ENCODE measurements at regions not wholly inside any gene's neighbourhood (a gene's known extent, or its start where the extent isn't known, plus 50 kb on each side); places are given as distances from the start of the nearest gene placed in this dataset.
"Not testable (repeated sequence)": the region's sequence is repeated elsewhere in the genome, so short reads cannot be mapped to it uniquely, and the experiment has no call there.

DNA sequence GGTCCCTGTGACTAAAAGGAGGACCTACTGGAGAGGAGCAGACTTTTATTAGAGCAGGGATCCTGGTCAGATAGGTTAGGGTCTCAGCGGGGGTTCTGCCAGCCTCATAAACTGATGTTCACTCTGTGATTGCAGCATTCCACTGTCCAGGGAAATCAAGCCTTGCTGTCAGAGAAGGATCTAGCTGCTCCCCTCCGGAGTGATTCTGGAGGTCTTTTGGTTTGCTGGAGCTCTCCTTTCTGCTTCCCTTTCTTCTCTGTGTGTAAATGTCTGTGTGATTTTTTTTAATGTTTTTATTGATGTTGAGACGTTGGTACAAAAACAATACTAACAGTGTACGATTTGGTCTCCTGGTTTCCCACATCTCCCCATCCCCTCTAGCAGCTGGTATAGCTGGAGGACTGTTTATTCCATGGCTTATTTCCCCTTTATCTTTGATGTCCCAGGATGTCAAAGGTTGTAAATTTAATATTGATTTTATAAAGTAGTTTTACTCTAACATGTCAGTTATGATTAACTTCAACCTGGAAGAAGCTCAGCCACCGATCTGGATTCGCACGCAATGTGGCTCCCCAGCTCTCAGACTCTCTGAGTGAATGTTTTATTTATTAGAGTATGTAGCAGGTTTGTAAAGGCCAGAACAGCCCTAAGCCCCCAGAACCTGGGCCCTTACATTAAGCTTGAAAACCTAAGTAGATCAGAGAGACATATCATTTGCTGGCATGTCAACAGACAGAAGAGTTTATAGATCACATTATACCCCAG is 202.3 kb upstream of the G2E3 start:
- no peaks in the 10 kb centered on the region for H3K36me3 ChIP-seq (ENCODE audit: insufficient read depth, insufficient read length, low read length)
- H3K27me3 ChIP-seq (ENCODE audit: insufficient read depth, insufficient read length) = no peaks in the 10 kb centered on the region
- H3K9ac ChIP-seq (ENCODE audit: insufficient read length, low read depth) = no peak overlapping the region
- no peak for DNase-seq (ENCODE audit: low read depth, low spot score)
- H3K4me3 ChIP-seq (ENCODE audit: insufficient read length, low read depth) = no peak overlapping the region
- H3K4me1 ChIP-seq (ENCODE audit: insufficient read depth, insufficient read length) = no peaks in the 10 kb centered on the region
- TF ChIP-seq YY1 (IDR thresholded peaks at IDR 0.05; ENCODE audit: insufficient read depth, insufficient read length) (no peak), SUZ12 (IDR thresholded peaks at IDR 0.05; ENCODE audit: extremely low read depth, insufficient read depth, insufficient read length) (no peak), ZNF274 (IDR thresholded peaks at IDR 0.05; ENCODE audit: low read depth, low read length) (no peak)
- no peaks in the 10 kb centered on the region for H3K9me3 ChIP-seq (ENCODE audit: insufficient read depth, low read length)

DNA sequence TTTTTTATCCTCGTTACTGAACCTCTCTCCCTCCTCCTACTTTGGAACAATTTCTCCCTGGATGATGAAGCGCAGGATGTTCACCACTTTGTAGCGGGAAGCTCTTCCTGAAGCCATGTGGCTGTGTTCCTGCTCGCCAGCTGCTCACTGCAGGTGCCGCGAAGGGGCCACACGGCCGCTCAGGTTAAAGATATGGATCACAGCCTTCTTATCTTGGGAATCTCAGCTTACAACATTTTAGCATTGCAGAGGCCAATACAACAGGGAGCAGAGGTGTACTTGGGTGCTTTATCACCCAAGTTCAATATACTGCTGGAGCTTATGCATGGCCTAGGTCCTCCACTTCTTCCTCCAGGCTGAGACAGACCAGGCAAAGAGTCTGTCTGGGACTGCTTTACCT is 201.2 kb upstream of the G2E3 start:
- Histone ChIP-seq H3K9me3 (ENCODE audit: insufficient read depth, low read length) (peaks cover 9% of the 10 kb centered on the region; the same call in 1 of the 2 replicates), H3K4me3 (ENCODE audit: insufficient read length, low read depth) (no peak overlapping the region), H3K27me3 (ENCODE audit: insufficient read depth, insufficient read length) (no peaks in the 10 kb centered on the region), H3K4me1 (ENCODE audit: insufficient read depth, insufficient read length) (no peaks in the 10 kb centered on the region), H3K36me3 (ENCODE audit: insufficient read depth, insufficient read length, low read length) (no peaks in the 10 kb centered on the region), H3K9ac (ENCODE audit: insufficient read length, low read depth) (no peak overlapping the region)
- no peak for DNase-seq (ENCODE audit: low read depth, low spot score)
- TF ChIP-seq ZNF274 (IDR thresholded peaks at IDR 0.05; ENCODE audit: low read depth, low read length) = no peak
- no peak for TF ChIP-seq YY1 (IDR thresholded peaks at IDR 0.05; ENCODE audit: insufficient read depth, insufficient read length)
- no peak for TF ChIP-seq SUZ12 (IDR thresholded peaks at IDR 0.05; ENCODE audit: extremely low read depth, insufficient read depth, insufficient read length)

DNA sequence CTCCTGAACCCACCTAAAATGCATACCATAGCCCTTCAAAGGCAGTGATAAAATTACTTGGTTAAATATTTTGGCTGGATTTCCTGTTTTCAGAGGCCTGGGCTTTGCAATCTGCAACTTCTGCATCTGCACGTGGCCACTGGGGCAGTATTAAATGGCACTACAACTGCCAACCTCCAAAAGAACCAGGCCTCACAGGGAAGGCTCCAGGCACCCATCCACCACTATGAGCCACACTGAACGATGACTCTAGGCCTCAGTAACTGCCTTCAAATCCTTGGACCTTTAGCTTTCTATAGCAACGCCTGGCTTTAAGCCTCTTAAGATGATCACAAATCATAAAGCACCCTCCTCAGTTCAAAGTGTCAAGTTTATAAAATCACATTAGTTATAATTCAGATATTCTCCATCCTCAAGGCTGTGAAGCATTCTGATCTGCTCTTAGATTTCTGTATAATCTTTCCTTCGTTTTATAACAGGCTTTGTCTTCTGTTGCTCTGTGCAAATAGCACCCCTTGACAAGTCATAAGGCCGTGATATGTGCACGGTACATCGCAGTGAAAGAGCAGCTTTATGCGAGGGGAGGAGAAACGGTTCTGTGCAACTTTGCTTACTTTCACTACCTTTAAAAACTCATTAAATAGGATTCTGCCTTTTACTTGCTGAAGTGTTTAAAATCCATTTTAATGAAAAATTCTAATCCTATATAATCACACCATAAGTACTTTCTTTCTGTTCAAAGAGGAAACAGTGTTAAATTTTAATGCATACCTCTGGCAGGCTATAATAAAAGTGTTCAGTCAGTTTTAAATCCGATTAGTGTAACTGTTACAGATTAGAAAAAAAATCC is 196.4 kb upstream of the G2E3 start:
- H3K27me3 ChIP-seq (ENCODE audit: insufficient read depth, insufficient read length) = no peaks in the 10 kb centered on the region
- H3K9me3 ChIP-seq (ENCODE audit: insufficient read depth, low read length) = peaks cover 12% of the 10 kb centered on the region; the same call in 1 of the 2 replicates
- no peaks in the 10 kb centered on the region for H3K4me1 ChIP-seq (ENCODE audit: insufficient read depth, insufficient read length)
- TF ChIP-seq YY1 (IDR thresholded peaks at IDR 0.05; ENCODE audit: insufficient read depth, insufficient read length) (no peak), ZNF274 (IDR thresholded peaks at IDR 0.05; ENCODE audit: low read depth, low read length) (no peak), SUZ12 (IDR thresholded peaks at IDR 0.05; ENCODE audit: extremely low read depth, insufficient read depth, insufficient read length) (no peak)
- no peak overlapping the region for H3K9ac ChIP-seq (ENCODE audit: insufficient read length, low read depth)
- no peak for DNase-seq (ENCODE audit: low read depth, low spot score)
- H3K4me3 ChIP-seq (ENCODE audit: insufficient read length, low read depth) = peak overlapping the region; percentile 32
- H3K36me3 ChIP-seq (ENCODE audit: insufficient read depth, insufficient read length, low read length) = no peaks in the 10 kb centered on the region

DNA sequence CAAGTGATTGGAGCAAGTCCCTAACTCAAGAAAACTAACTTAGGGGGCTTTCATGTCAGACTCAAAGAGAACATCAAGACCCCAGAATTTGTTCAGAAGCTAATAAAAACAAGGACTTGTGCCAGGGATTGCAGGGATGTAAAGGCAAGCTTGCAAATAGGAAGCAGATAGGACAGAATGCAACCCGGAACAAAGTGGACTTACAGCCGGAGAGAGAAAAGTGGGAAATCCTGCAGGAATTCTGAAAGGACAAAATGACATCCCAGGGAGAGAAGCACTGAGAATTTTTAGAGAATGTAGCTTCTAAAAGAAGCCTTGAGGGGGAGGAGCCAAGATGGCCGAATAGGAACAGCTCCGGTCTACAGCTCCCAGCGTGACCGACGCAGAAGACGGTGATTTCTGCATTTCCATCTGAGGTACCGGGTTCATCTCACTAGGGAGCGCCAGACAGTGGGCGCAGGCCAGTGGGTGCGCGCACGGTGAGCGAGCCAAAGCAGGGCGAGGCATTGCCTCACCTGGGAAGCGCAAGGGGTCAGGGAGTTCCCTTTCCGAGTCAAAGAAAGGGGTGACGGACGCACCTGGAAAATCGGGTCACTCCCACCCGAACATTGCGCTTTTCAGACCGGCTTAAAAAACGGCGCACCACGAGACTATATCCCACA is 195.6 kb upstream of the G2E3 start:
- Histone ChIP-seq H3K9me3 (ENCODE audit: insufficient read depth, low read length) (peaks cover 12% of the 10 kb centered on the region; the same call in 1 of the 2 replicates), H3K4me3 (ENCODE audit: insufficient read length, low read depth) (peak overlapping the region; percentile 32), H3K9ac (ENCODE audit: insufficient read length, low read depth) (peak overlapping the region; percentile 17)
- H3K36me3 ChIP-seq (ENCODE audit: insufficient read depth, insufficient read length, low read length); H3K4me1 ChIP-seq (ENCODE audit: insufficient read depth, insufficient read length); DNase-seq (ENCODE audit: low read depth, low spot score); H3K27me3 ChIP-seq (ENCODE audit: insufficient read depth, insufficient read length): not testable (repeated sequence)

DNA sequence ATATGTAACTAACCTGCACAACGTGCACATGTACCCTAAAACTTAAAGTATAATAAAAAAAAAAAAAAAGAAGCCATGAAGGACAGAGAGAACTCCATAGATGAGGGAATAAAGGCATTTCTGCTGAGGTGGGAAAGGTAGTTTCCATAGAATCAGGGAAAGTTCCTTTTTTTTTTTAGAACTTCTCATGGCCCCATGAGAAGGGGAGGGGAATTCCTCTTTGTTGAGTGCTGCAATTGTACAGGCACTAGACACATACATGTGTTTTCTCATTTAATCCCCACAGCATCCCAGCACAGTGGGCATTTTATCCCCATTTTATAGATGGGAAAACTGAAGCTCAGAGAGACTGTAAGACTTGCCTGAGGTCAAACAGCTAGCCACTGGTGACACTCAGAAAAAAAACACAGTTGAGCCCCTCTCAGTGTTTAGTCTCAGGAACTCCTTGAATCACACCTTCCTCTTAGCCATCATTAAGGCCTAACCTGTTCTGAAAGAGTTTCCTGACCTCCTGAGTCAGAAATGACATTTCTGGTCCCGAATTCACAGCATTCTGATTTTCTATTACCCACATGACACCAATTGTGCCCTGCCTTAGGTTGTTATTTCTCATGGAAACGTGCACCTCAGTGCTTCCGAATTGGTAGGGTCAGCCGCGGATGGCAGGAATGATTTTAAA is 189.3 kb upstream of the G2E3 start:
- Histone ChIP-seq H3K27me3 (ENCODE audit: insufficient read depth, insufficient read length) (no peaks in the 10 kb centered on the region), H3K9ac (ENCODE audit: insufficient read length, low read depth) (no peak overlapping the region), H3K4me1 (ENCODE audit: insufficient read depth, insufficient read length) (no peaks in the 10 kb centered on the region), H3K36me3 (ENCODE audit: insufficient read depth, insufficient read length, low read length) (no peaks in the 10 kb centered on the region), H3K9me3 (ENCODE audit: insufficient read depth, low read length) (no peaks in the 10 kb centered on the region), H3K4me3 (ENCODE audit: insufficient read length, low read depth) (no peak overlapping the region)
- DNase-seq (ENCODE audit: low read depth, low spot score) = no peak
- TF ChIP-seq ZNF274 (IDR thresholded peaks at IDR 0.05; ENCODE audit: low read depth, low read length) (no peak), SUZ12 (IDR thresholded peaks at IDR 0.05; ENCODE audit: extremely low read depth, insufficient read depth, insufficient read length) (no peak), YY1 (IDR thresholded peaks at IDR 0.05; ENCODE audit: insufficient read depth, insufficient read length) (no peak)

DNA sequence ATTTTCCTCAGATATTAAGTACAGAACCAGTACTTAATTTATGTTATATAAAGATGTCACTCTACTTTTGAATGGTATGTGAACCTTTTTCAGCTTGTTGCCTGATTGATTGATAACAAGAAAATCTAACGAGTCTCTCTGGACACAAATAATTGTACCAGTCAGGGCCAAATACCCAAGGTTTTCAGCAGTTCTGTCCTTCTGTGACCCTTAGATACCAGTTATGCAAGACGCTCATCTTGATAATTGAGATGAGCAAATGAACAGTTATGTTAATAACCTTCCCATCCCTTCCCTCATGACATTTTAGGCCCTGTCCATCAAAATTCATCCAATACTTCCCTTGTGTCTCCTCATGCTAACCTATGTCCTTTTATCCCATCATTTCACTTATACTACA is 185.9 kb upstream of the G2E3 start:
- H3K36me3 ChIP-seq (ENCODE audit: insufficient read depth, insufficient read length, low read length) = no peaks in the 10 kb centered on the region
- H3K4me3 ChIP-seq (ENCODE audit: insufficient read length, low read depth) = no peak overlapping the region
- H3K9me3 ChIP-seq (ENCODE audit: insufficient read depth, low read length) = no peaks in the 10 kb centered on the region
- no peak overlapping the region for H3K9ac ChIP-seq (ENCODE audit: insufficient read length, low read depth)
- no peaks in the 10 kb centered on the region for H3K4me1 ChIP-seq (ENCODE audit: insufficient read depth, insufficient read length)
- no peaks in the 10 kb centered on the region for H3K27me3 ChIP-seq (ENCODE audit: insufficient read depth, insufficient read length)
- no peak for DNase-seq (ENCODE audit: low read depth, low spot score)
- no peak for TF ChIP-seq ZNF274 (IDR thresholded peaks at IDR 0.05; ENCODE audit: low read depth, low read length)
- no peak for TF ChIP-seq YY1 (IDR thresholded peaks at IDR 0.05; ENCODE audit: insufficient read depth, insufficient read length)
- TF ChIP-seq SUZ12 (IDR thresholded peaks at IDR 0.05; ENCODE audit: extremely low read depth, insufficient read depth, insufficient read length) = no peak

Data from NT2/D1 (cell line).